ENCODE measurements at regions not wholly inside any gene's neighbourhood (a gene's known extent, or its start where the extent isn't known, plus 50 kb on each side); places are given as distances from the start of the nearest gene placed in this dataset.

- Histone ChIP-seq H3K4me3 (ENCODE audit: low read depth, low read length) (no peak overlapping the region), H3K36me3 (ENCODE audit: control insufficient read depth, insufficient read depth, low read length) (no peaks in the 10 kb centered on the region), H3K27me3 (ENCODE audit: control insufficient read depth, insufficient read depth, low read length) (peaks cover 5% of the 10 kb centered on the region)
- DNase-seq (ENCODE audit: low read depth): no peak
- TF ChIP-seq, protein P1, sequence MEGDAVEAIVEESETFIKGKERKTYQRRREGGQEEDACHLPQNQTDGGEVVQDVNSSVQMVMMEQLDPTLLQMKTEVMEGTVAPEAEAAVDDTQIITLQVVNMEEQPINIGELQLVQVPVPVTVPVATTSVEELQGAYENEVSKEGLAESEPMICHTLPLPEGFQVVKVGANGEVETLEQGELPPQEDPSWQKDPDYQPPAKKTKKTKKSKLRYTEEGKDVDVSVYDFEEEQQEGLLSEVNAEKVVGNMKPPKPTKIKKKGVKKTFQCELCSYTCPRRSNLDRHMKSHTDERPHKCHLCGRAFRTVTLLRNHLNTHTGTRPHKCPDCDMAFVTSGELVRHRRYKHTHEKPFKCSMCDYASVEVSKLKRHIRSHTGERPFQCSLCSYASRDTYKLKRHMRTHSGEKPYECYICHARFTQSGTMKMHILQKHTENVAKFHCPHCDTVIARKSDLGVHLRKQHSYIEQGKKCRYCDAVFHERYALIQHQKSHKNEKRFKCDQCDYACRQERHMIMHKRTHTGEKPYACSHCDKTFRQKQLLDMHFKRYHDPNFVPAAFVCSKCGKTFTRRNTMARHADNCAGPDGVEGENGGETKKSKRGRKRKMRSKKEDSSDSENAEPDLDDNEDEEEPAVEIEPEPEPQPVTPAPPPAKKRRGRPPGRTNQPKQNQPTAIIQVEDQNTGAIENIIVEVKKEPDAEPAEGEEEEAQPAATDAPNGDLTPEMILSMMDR (IDR thresholded peaks at IDR 0.05; ENCODE audit: insufficient read depth, low read length, poor library complexity, severe bottlenecking): no peak
These were observed 170.5 kb downstream of the RPS24 start for GRCh38 chr10:78203915-78204818.

DNA sequence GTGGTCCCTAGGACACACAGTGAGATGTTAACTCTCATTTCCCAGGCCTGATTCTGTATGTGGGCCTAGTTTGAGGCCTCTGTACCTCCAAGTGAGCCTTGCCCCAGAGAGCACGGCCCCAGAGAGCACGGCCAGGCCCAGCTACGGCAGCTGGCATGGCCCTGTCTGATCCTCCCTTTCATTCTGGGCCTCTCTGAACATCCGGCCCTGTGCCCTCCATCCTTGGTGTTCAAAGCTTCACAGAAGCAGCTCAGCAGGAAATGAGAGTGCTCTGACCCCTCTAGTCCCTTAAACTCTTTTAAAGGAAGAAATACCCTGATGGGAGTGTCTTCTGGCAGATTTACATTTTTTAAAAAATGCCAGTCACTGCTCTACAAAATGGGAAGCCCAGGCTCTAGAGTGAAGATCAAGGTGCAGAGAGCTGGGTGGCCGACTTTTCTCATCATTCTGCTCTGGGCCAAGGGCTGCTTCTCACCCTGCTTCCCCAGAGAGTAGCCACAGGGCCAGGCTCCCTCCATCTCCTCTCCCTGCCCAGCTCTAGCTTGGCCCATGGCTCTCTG is 171.9 kb downstream of the RPS24 start:
- no peak for DNase-seq (ENCODE audit: low read depth)
- peaks cover 5% of the 10 kb centered on the region for H3K27me3 ChIP-seq (ENCODE audit: control insufficient read depth, insufficient read depth, low read length)
- H3K4me3 ChIP-seq (ENCODE audit: low read depth, low read length): no peak overlapping the region
- TF ChIP-seq, protein P1 (IDR thresholded peaks at IDR 0.05; ENCODE audit: insufficient read depth, low read length, poor library complexity, severe bottlenecking): no peak
- no peaks in the 10 kb centered on the region for H3K36me3 ChIP-seq (ENCODE audit: control insufficient read depth, insufficient read depth, low read length)

DNA sequence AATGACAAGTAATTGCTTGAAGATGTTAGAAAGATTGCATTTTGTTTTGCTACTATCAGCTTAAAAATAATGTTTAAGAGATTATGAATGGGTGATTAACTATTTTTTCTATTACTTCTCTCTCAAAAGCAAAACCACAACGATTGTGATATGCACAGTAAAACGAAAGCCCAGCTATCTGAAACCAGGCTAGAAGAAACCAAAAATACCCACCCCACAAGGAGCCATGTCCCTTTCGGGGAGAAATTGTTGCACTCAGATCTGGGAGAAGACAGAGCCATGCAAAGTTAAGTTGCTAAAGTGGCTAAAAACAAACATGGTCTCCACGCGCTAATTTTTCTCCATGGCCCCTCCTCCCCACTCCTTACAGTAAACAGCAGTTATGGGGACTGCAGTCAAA is 173.6 kb downstream of the RPS24 start:
- no peak for DNase-seq (ENCODE audit: low read depth)
- H3K36me3 ChIP-seq (ENCODE audit: control insufficient read depth, insufficient read depth, low read length): no peaks in the 10 kb centered on the region
- TF ChIP-seq, protein P1 (IDR thresholded peaks at IDR 0.05; ENCODE audit: insufficient read depth, low read length, poor library complexity, severe bottlenecking): no peak
- no peak overlapping the region for H3K4me3 ChIP-seq (ENCODE audit: low read depth, low read length)
- H3K27me3 ChIP-seq (ENCODE audit: control insufficient read depth, insufficient read depth, low read length): peaks cover 2% of the 10 kb centered on the region

GRCh38 chr10:78207776-78208175 is 174.1 kb downstream of the RPS24 start:
- Histone ChIP-seq H3K4me3 (ENCODE audit: low read depth, low read length) (no peak overlapping the region), H3K36me3 (ENCODE audit: control insufficient read depth, insufficient read depth, low read length) (no peaks in the 10 kb centered on the region), H3K27me3 (ENCODE audit: control insufficient read depth, insufficient read depth, low read length) (peaks cover 2% of the 10 kb centered on the region)
- DNase-seq (ENCODE audit: low read depth): no peak
- TF ChIP-seq, protein P1 (IDR thresholded peaks at IDR 0.05; ENCODE audit: insufficient read depth, low read length, poor library complexity, severe bottlenecking): no peak

GRCh38 chr10:78209970-78210369 is 176.3 kb downstream of the RPS24 start:
- H3K27me3 ChIP-seq (ENCODE audit: control insufficient read depth, insufficient read depth, low read length): peaks cover 2% of the 10 kb centered on the region
- TF ChIP-seq, protein P1 (IDR thresholded peaks at IDR 0.05; ENCODE audit: insufficient read depth, low read length, poor library complexity, severe bottlenecking): no peak
- DNase-seq (ENCODE audit: low read depth): no peak
- no peaks in the 10 kb centered on the region for H3K36me3 ChIP-seq (ENCODE audit: control insufficient read depth, insufficient read depth, low read length)
- H3K4me3 ChIP-seq (ENCODE audit: low read depth, low read length): no peak overlapping the region
